ENCODE measurements at regions not wholly inside any gene's neighbourhood (a gene's known extent, or its start where the extent isn't known, plus 50 kb on each side); places are given as distances from the start of the nearest gene placed in this dataset.

GRCh38 chr5:152337484-152337883 is 67.6 kb downstream of the NMUR2 start:
- no peak for DNase-seq

GRCh38 chr5:152335461-152335860 is 69.6 kb downstream of the NMUR2 start:
- no peak for DNase-seq

- no peak for DNase-seq
These were observed 72.2 kb downstream of the NMUR2 start for GRCh38 chr5:152332716-152333460.

- no peak for DNase-seq
These were observed 73.4 kb downstream of the NMUR2 start for GRCh38 chr5:152331718-152332117.

- DNase-seq = no peak
These were observed 74.1 kb downstream of the NMUR2 start for GRCh38 chr5:152331006-152331405.

- DNase-seq = no peak
These were observed 75.3 kb downstream of the NMUR2 start for GRCh38 chr5:152329761-152330283.

GRCh38 chr5:152329207-152329606 is 75.9 kb downstream of the NMUR2 start:
- no peak for DNase-seq

GRCh38 chr5:152315942-152316341 is 89.1 kb downstream of the NMUR2 start:
- no peak for DNase-seq

GRCh38 chr5:152314196-152314829 is 90.8 kb downstream of the NMUR2 start:
- no peak for DNase-seq

GRCh38 chr5:152309926-152310450 is 95.1 kb downstream of the NMUR2 start:
- DNase-seq = no peak

GRCh38 chr5:152306386-152306785 is 98.7 kb downstream of the NMUR2 start:
- DNase-seq = no peak

- no peak for DNase-seq
These were observed 99.6 kb downstream of the NMUR2 start for GRCh38 chr5:152305525-152305924.

- DNase-seq = no peak
These were observed 101.2 kb downstream of the NMUR2 start for GRCh38 chr5:152303841-152304240.

GRCh38 chr5:152297866-152298265 is 107.2 kb downstream of the NMUR2 start:
- no peak for DNase-seq

- no peak for DNase-seq
These were observed 111.9 kb downstream of the NMUR2 start for GRCh38 chr5:152293189-152293588.

- DNase-seq = no peak
These were observed 114.9 kb downstream of the NMUR2 start for GRCh38 chr5:152290181-152290580.

- no peak for DNase-seq
These were observed 116.0 kb downstream of the NMUR2 start for GRCh38 chr5:152288917-152289595.

- DNase-seq = no peak
These were observed 116.6 kb downstream of the NMUR2 start for GRCh38 chr5:152288499-152288898.

GRCh38 chr5:152285764-152286163 is 119.3 kb downstream of the NMUR2 start:
- no peak for DNase-seq

GRCh38 chr5:152282331-152282730 is 122.7 kb downstream of the NMUR2 start:
- no peak for DNase-seq

- DNase-seq = no peak
These were observed 127.1 kb downstream of the NMUR2 start for GRCh38 chr5:152277936-152278335.

GRCh38 chr5:152274224-152274623 is 130.9 kb downstream of the NMUR2 start:
- no peak for DNase-seq

GRCh38 chr5:152271420-152271819 is 133.7 kb downstream of the NMUR2 start:
- peak; percentile 33 for DNase-seq

GRCh38 chr5:152270096-152270495 is 135.0 kb downstream of the NMUR2 start:
- DNase-seq = no peak

Measured in NCI-H526 treated with DMSO at 0.1 percent for 48 hours (cell line).